IMR-90 (cell line): ENCODE measurements at regions not wholly inside any gene's neighbourhood (a gene's known extent, or its start where the extent isn't known, plus 50 kb on each side); places are given as distances from the start of the nearest gene placed in this dataset.

Source experiments
- ATAC-seq: fragments of 200-7000 bp; cut with Tn5 transposase; 2 replicates; pipeline ENCODE4 v1.9.1; 2020; ENCODE audit warnings: low read depth, mild to moderate bottlenecking, moderate library complexity
- BruUV-seq: library from RNA; stranded (reverse); fragments of 400-500 nt; replicated peaks from 2 replicates; lab custom pipeline; 2021; lab: Mats Ljungman, UMichigan
- CTCF ChIA-PET: fragments of 300-600 bp; formaldehyde crosslinking; extraction: SDS; loops from one replicate; lab custom pipeline; 2021; ENCODE audit warnings: antibody characterized with exemption; lab: Yijun Ruan, JAX
- POLR2A ChIA-PET: fragments of 300-600 bp; sonication (Branson Sonifier 250); formaldehyde crosslinking; loops from one replicate; lab custom pipeline; 2022; ENCODE audit warnings: antibody characterized with exemption; ENCODE audit not compliant: unreplicated experiment; lab: Charles Lee
- DNase-seq: peaks from one replicate; pipeline ENCODE4 v3.0.0; 2013
- H2AFZ ChIP-seq: replicated peaks from 2 replicates; pipeline ENCODE3; 2013; ENCODE audit warnings: low read length, mild to moderate bottlenecking; ENCODE audit not compliant: poor library complexity
- H2AK5ac ChIP-seq: 2 replicates; pipeline ENCODE4 v1.6.1; 2013; ENCODE audit warnings: low read depth, low read length, inconsistent platforms
- H2AK9ac ChIP-seq: replicated peaks from 2 replicates; pipeline ENCODE3; 2013; ENCODE audit warnings: mild to moderate bottlenecking, low read depth, low read length, moderate library complexity; ENCODE audit not compliant: poor library complexity
- H2BK120ac ChIP-seq: 2 replicates; pipeline ENCODE4 v1.6.1; 2013; ENCODE audit warnings: low read depth, low read length, inconsistent platforms
- H2BK15ac ChIP-seq: 3 replicates; pipeline ENCODE4 v1.6.1; 2013; ENCODE audit warnings: low read depth, low read length, inconsistent platforms
- H2BK20ac ChIP-seq: 2 replicates; pipeline ENCODE4 v1.6.1; 2013; ENCODE audit warnings: low read depth, mild to moderate bottlenecking, inconsistent platforms, low read length, moderate library complexity
- H2BK5ac ChIP-seq: 2 replicates; pipeline ENCODE4 v1.6.1; 2013; ENCODE audit warnings: mild to moderate bottlenecking, low read depth, low read length, inconsistent platforms; ENCODE audit not compliant: poor library complexity, severe bottlenecking
- H3K14ac ChIP-seq: replicated peaks from 2 replicates; pipeline ENCODE4 v1.6.1; 2013; ENCODE audit warnings: low read depth, low read length, inconsistent platforms
- H3K18ac ChIP-seq: 2 replicates; pipeline ENCODE4 v1.6.1; 2013; ENCODE audit warnings: low read depth, low read length, control low read depth
- H3K23ac ChIP-seq: 2 replicates; pipeline ENCODE4 v1.6.1; 2013; ENCODE audit warnings: low read depth, low read length, inconsistent platforms
- H3K27ac ChIP-seq: 2 replicates; pipeline ENCODE4 v1.5.1; 2013; ENCODE audit warnings: mild to moderate bottlenecking, control low read depth, low read length; ENCODE audit not compliant: insufficient read depth
- H3K27me3 ChIP-seq: 2 replicates; pipeline ENCODE4 v1.6.1; 2013; ENCODE audit warnings: low read length; ENCODE audit not compliant: control insufficient read depth, insufficient read depth
- H3K36me3 ChIP-seq: 2 replicates; pipeline ENCODE4 v1.6.1; 2013; ENCODE audit warnings: low read length, mixed read lengths; ENCODE audit not compliant: control insufficient read depth, insufficient read depth
- H3K4ac ChIP-seq: 2 replicates; pipeline ENCODE4 v1.6.1; 2013; ENCODE audit warnings: low read depth, low read length, inconsistent platforms
- H3K4me1 ChIP-seq: 2 replicates; pipeline ENCODE4 v1.6.1; 2013; ENCODE audit warnings: low read length, mixed read lengths; ENCODE audit not compliant: control insufficient read depth, insufficient read depth
- H3K4me2 ChIP-seq: 2 replicates; pipeline ENCODE4 v1.6.1; 2013; ENCODE audit warnings: low read depth, mild to moderate bottlenecking, control low read depth, low read length, moderate library complexity
- H3K4me3 ChIP-seq: 2 replicates; pipeline ENCODE4 v1.5.1; 2013; ENCODE audit warnings: low read depth, mild to moderate bottlenecking, control low read depth, low read length, moderate library complexity; ENCODE audit not compliant: insufficient read depth
- H3K56ac ChIP-seq: 2 replicates; pipeline ENCODE4 v1.6.1; 2013; ENCODE audit warnings: low read length, inconsistent platforms; ENCODE audit not compliant: insufficient read depth; ENCODE audit errors: extremely low read depth
- H3K79me1 ChIP-seq, 2 experiments: 2 replicates each; pipeline ENCODE4 v1.6.1; 2013; ENCODE audit warnings: low read length in 2 of 2, inconsistent platforms in 1 of 2, low read depth in 1 of 2
- H3K9ac ChIP-seq: 2 replicates; pipeline ENCODE4 v1.6.1; 2013; ENCODE audit warnings: low read depth, low read length, control low read depth
- H3K9me1 ChIP-seq: 2 replicates; pipeline ENCODE4 v1.6.1; 2013; ENCODE audit warnings: low read length, inconsistent platforms; ENCODE audit not compliant: insufficient read depth
- H3K9me3 ChIP-seq: 2 replicates; pipeline ENCODE4 v1.6.1; 2013; ENCODE audit warnings: low read length; ENCODE audit not compliant: control insufficient read depth, insufficient read depth
- H4K20me1 ChIP-seq: 2 replicates; pipeline ENCODE4 v1.6.1; 2013; ENCODE audit warnings: low read length, inconsistent platforms; ENCODE audit not compliant: insufficient read depth
- H4K5ac ChIP-seq: 2 replicates; pipeline ENCODE4 v1.6.1; 2013; ENCODE audit warnings: mild to moderate bottlenecking, low read depth, low read length, control low read depth
- H4K8ac ChIP-seq, 2 experiments: 2 replicates each; pipeline ENCODE4 v1.6.1; 2013; ENCODE audit warnings: low read depth in 2 of 2, low read length in 2 of 2, control low read depth in 1 of 2, inconsistent platforms in 1 of 2
- H4K91ac ChIP-seq: 2 replicates; pipeline ENCODE4 v1.6.1; 2013; ENCODE audit warnings: low read depth, low read length, inconsistent platforms; ENCODE audit not compliant: insufficient read depth
- BHLHE40 ChIP-seq: fragments of 150-350 bp; IDR thresholded peaks from 2 replicates; pipeline ENCODE4 v1.6.1; 2016; ENCODE audit warnings: mild to moderate bottlenecking, low read depth, low read length
- CEBPB ChIP-seq: IDR thresholded peaks from 2 replicates; pipeline ENCODE4 v1.6.1; 2012; ENCODE audit warnings: low read depth, low read length, improper control_type of control experiment
- CHD1 ChIP-seq: IDR thresholded peaks from 2 replicates; pipeline ENCODE4 v1.6.1; 2012; ENCODE audit warnings: low read depth, low read length, improper control_type of control experiment
- CTCF ChIP-seq: conservative IDR thresholded peaks from 2 replicates; pipeline ENCODE4 v1.5.1; 2012; ENCODE audit warnings: mild to moderate bottlenecking, low read depth, low read length, improper control_type of control experiment
- ELK1 ChIP-seq: fragments of 150-350 bp; IDR thresholded peaks from 2 replicates; pipeline ENCODE4 v1.6.1; 2016; ENCODE audit warnings: low read depth, mild to moderate bottlenecking, low read length, moderate library complexity, borderline replicate concordance
- FOS ChIP-seq: fragments of 150-350 bp; IDR thresholded peaks from 2 replicates; pipeline ENCODE4 v1.6.1; 2016; ENCODE audit warnings: low read depth, low read length
- MAFK ChIP-seq: IDR thresholded peaks from 2 replicates; pipeline ENCODE4 v1.6.1; 2012; ENCODE audit warnings: low read depth, low read length, improper control_type of control experiment
- MAZ ChIP-seq: IDR thresholded peaks from 2 replicates; pipeline ENCODE4 v1.6.1; 2012; ENCODE audit warnings: low read depth, mild to moderate bottlenecking, low read length, improper control_type of control experiment, moderate library complexity, borderline replicate concordance
- RAD21 ChIP-seq: IDR thresholded peaks from 2 replicates; pipeline ENCODE4 v1.6.1; 2012; ENCODE audit warnings: low read length, improper control_type of control experiment
- RCOR1 ChIP-seq: IDR thresholded peaks from 2 replicates; pipeline ENCODE4 v1.6.1; 2012; ENCODE audit warnings: mild to moderate bottlenecking, low read length, improper control_type of control experiment; ENCODE audit not compliant: insufficient replicate concordance
- RFX5 ChIP-seq: IDR thresholded peaks from 2 replicates; pipeline ENCODE4 v1.8.0; 2012; ENCODE audit warnings: low read depth, mild to moderate bottlenecking, low read length, moderate library complexity
- SMC3 ChIP-seq: fragments of 150-350 bp; IDR thresholded peaks from 2 replicates; pipeline ENCODE4 v1.6.1; 2016; ENCODE audit warnings: low read depth, mild to moderate bottlenecking, antibody characterized with exemption, low read length, moderate library complexity
- whole genome bisulfite sequencing, 2 experiments: methylation state at CpG; one replicate each; pipeline versions ENCODE4 v1.1.5 to v1.1.7; 2013; ENCODE audit warnings: missing lambda C conversion rate in 2 of 2; ENCODE audit not compliant: insufficient read length in 1 of 2; ENCODE audit errors: extremely low coverage in 2 of 2; 5-methylcytosine and 5-hydroxymethylcytosine counted together
- dilution Hi-C: fragments of 300-500 bp; cut with HindIII; formaldehyde crosslinking; loops from one replicate; pipeline ENCODE4 v1.14.3; 2018; ENCODE audit warnings: low sequenced_read_pairs; ENCODE audit not compliant: unreplicated experiment
- in situ Hi-C: fragments of 300-500 bp; cut with MboI; formaldehyde crosslinking; loops from 3 replicates; pipeline ENCODE4 v1.14.3; 2019; ENCODE audit warnings: low sequenced_read_pairs, inconsistent platforms, mixed read lengths
- intact Hi-C: fragments of 100-400 bp; cut with micrococcal nuclease; formaldehyde crosslinking; loops from 2 replicates; pipeline ENCODE4 v1.10.0; 2022

GRCh38 chr21:29238967-29239290 is 59.8 kb upstream of the BACH1 start (continued):
- TF ChIP-seq CTCF (no peak), RAD21 (no peak)

- H3K18ac ChIP-seq, result no peak overlapping the region
- DNase-seq (no peak), ATAC-seq (no peak)
- H3K9me1 ChIP-seq, result peaks cover 7% of the 10 kb centered on the region
- H3K36me3 ChIP-seq, result no peaks in the 10 kb centered on the region
- no peak overlapping the region for H3K4ac ChIP-seq
- ChIA-PET CTCF (no interaction called here), POLR2A (no interaction called here)
- intact Hi-C loops, result no loop called here
- no peak overlapping the region for H3K4me3 ChIP-seq
- no peak overlapping the region for H2AK5ac ChIP-seq
- no peak overlapping the region for H3K14ac ChIP-seq
- no CpG with 5 or more reads among the region's 1 CpG for WGBS, 2 experiments
- no peak overlapping the region for H2AK9ac ChIP-seq
- no peaks in the 10 kb centered on the region for H3K79me1 ChIP-seq
- no TSS peak for BruUV-seq
- dilution Hi-C loops, result no loop called here
- H4K8ac ChIP-seq, result no peak overlapping the region
- no peak overlapping the region for H2AFZ ChIP-seq
- H2BK15ac ChIP-seq, result no peak overlapping the region
- H3K4me2 ChIP-seq, result no peak overlapping the region
- no peak overlapping the region for H2BK120ac ChIP-seq
- H3K27me3 ChIP-seq, result no peaks in the 10 kb centered on the region
- no peak overlapping the region for H3K23ac ChIP-seq
- no peak overlapping the region for H3K56ac ChIP-seq
- in situ Hi-C loops, result loop anchor here (5.0 kb wide), 1 partner anchor 47 kb away; no protein-coding TSS in a partner anchor
- peaks cover 16% of the 10 kb centered on the region for H3K4me1 ChIP-seq
- no peak overlapping the region for H3K27ac ChIP-seq
- H4K91ac ChIP-seq, result no peak overlapping the region
- no peak overlapping the region for H2BK20ac ChIP-seq
- no peak overlapping the region for H4K5ac ChIP-seq
- H3K9me3 ChIP-seq, result no peaks in the 10 kb centered on the region
- no peak overlapping the region for H2BK5ac ChIP-seq
- H3K9ac ChIP-seq, result no peak overlapping the region
- no peaks in the 10 kb centered on the region for H4K20me1 ChIP-seq
- TF ChIP-seq MAFK, result no peak
- no peak for TF ChIP-seq SMC3
- no peak for TF ChIP-seq CEBPB
- TF ChIP-seq BHLHE40, result no peak
- no peak for TF ChIP-seq MAZ
- TF ChIP-seq RCOR1, result no peak
- TF ChIP-seq ELK1, result no peak
- TF ChIP-seq RFX5, result no peak
- TF ChIP-seq CTCF, result no peak
- no peak for TF ChIP-seq FOS
- no peak for TF ChIP-seq CHD1
- TF ChIP-seq RAD21, result no peak
Observed at GRCh38 chr21:29240136-29240535, 58.6 kb upstream of the BACH1 start.
